ENCODE measurements at regions not wholly inside any gene's neighbourhood (a gene's known extent, or its start where the extent isn't known, plus 50 kb on each side); places are given as distances from the start of the nearest gene placed in this dataset.
A peak's percentile ranks its signal among the peaks of the same experiment; 100 is the strongest.

DNA sequence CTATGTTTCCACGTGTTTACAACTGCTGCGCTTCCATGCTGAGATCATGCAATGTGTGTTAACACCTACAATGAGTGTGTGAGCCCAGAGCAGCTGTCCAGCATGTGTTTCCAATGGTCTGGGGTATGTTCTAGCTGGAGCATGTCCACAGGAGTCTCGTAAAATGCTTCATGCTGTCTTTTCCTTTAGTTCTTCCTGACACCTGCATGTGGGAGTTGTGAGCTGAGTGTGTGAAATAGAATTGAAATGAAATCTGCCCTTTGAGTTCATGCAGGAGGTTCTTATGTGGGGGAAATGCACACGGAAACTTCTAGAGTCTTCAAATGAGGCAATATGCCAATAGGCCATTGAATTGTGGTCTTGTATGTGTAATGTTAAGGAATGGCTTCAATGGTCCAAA lies 205.1 kb downstream of the RND3 start:
- Histone ChIP-seq H3K4me2 (no peak overlapping the region), H2AFZ (ENCODE audit: low read depth) (no peak overlapping the region), H3F3A (replicated peaks; ENCODE audit: insufficient read depth) (no peaks in the 10 kb centered on the region), H3K4me3 (ENCODE audit: low read depth in 2 of 2, low read length in 1 of 2) (no peak overlapping the region), H3K9me3 (no peaks in the 10 kb centered on the region), H3K79me2 (ENCODE audit: insufficient read depth) (no peaks in the 10 kb centered on the region), H3K9me2 (peaks cover 3% of the 10 kb centered on the region; the same call in 1 of the 2 replicates), H3K36me3 (replicated peaks in 1 of 2; ENCODE audit: control insufficient read depth in 1 of 2, insufficient read depth in 2 of 2, low read length in 1 of 2) (no peaks in the 10 kb centered on the region), H3K27ac (ENCODE audit: low read depth in 2 of 2, low read length in 1 of 2) (no peak overlapping the region), H4K20me1 (ENCODE audit: insufficient read depth) (no peaks in the 10 kb centered on the region), H3K9ac (no peak overlapping the region), H3K27me3 (ENCODE audit: insufficient read depth) (no peaks in the 10 kb centered on the region), H3K4me1 (ENCODE audit: control insufficient read depth in 1 of 2, insufficient read depth in 2 of 2, low read depth in 1 of 2, low read length in 1 of 2) (no peaks in the 10 kb centered on the region)
- POLR2A ChIA-PET: no interaction called here
- CTCF ChIA-PET: interaction anchor here (0.7 kb wide), 1 partner anchor 325 kb away, joined by 3 read pairs; no protein-coding TSS in a partner anchor
- TF ChIP-seq, protein P1, sequence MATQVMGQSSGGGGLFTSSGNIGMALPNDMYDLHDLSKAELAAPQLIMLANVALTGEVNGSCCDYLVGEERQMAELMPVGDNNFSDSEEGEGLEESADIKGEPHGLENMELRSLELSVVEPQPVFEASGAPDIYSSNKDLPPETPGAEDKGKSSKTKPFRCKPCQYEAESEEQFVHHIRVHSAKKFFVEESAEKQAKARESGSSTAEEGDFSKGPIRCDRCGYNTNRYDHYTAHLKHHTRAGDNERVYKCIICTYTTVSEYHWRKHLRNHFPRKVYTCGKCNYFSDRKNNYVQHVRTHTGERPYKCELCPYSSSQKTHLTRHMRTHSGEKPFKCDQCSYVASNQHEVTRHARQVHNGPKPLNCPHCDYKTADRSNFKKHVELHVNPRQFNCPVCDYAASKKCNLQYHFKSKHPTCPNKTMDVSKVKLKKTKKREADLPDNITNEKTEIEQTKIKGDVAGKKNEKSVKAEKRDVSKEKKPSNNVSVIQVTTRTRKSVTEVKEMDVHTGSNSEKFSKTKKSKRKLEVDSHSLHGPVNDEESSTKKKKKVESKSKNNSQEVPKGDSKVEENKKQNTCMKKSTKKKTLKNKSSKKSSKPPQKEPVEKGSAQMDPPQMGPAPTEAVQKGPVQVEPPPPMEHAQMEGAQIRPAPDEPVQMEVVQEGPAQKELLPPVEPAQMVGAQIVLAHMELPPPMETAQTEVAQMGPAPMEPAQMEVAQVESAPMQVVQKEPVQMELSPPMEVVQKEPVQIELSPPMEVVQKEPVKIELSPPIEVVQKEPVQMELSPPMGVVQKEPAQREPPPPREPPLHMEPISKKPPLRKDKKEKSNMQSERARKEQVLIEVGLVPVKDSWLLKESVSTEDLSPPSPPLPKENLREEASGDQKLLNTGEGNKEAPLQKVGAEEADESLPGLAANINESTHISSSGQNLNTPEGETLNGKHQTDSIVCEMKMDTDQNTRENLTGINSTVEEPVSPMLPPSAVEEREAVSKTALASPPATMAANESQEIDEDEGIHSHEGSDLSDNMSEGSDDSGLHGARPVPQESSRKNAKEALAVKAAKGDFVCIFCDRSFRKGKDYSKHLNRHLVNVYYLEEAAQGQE (IDR thresholded peaks at IDR 0.05; ENCODE audit: low read depth, low read length): peak; percentile 29; the same call in 1 of the 2 replicates
- TF ChIP-seq ELF1 (IDR thresholded peaks at IDR 0.05): no peak
- 96% methylated on average over 4 of the region's 4 CpGs for WGBS (ENCODE audit: low lambda C conversion rate)
- no peak for DNase-seq

DNA sequence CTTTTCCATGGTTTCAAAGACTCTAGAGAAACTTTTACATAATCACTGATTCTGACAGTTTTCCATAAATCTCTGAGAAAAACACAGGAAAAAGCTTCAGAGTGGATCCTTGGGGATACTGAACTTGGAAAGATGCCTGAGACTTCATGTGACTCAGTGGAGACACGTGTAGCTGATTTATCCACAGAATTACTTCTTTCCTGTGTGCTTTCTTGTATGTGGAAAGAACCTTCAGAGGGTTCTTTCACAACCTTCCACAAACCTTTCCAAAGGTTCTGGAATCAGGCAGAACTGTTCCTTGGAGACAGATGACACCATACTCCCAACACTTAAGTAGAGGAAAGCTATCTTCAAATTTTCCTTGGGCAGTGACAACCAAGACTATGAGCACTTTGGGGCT lies 207.2 kb downstream of the RND3 start:
- CTCF ChIA-PET: no interaction called here
- TF ChIP-seq USF1 (IDR thresholded peaks at IDR 0.05; ENCODE audit: borderline replicate concordance, low read depth) (peak; percentile 45; the same call in 1 of the 2 replicates), JUND (IDR thresholded peaks at IDR 0.05) (no peak), GATA2 (CRISPR knock-in tag; IDR thresholded peaks at IDR 0.05) (no peak), NFIC (IDR thresholded peaks at IDR 0.05; ENCODE audit: borderline replicate concordance) (peak; percentile 11; the same call in 1 of the 2 replicates), GABPA (IDR thresholded peaks at IDR 0.05; ENCODE audit: low read depth) (no peak), RFX5 (IDR thresholded peaks at IDR 0.05; ENCODE audit: low read length) (peak; percentile 85), POLR2AphosphoS5 (IDR thresholded peaks at IDR 0.05; ENCODE audit: low read depth, low read length) (no peak), SMC3 (IDR thresholded peaks at IDR 0.05; ENCODE audit: low read depth, low read length) (no peak), YY1 (IDR thresholded peaks at IDR 0.05; ENCODE audit: low read depth) (no peak), TEAD4 (IDR thresholded peaks at IDR 0.05; ENCODE audit: borderline replicate concordance, insufficient read depth) (no peak), TCF12 (IDR thresholded peaks at IDR 0.05) (no peak)
- TF ChIP-seq, protein P2, sequence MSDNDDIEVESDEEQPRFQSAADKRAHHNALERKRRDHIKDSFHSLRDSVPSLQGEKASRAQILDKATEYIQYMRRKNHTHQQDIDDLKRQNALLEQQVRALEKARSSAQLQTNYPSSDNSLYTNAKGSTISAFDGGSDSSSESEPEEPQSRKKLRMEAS (IDR thresholded peaks at IDR 0.05; ENCODE audit: low read depth): peak; percentile 65; the same call in 1 of the 2 replicates
- TF ChIP-seq, protein P1 (IDR thresholded peaks at IDR 0.05; ENCODE audit: low read depth, low read length): no peak
- TF ChIP-seq, protein P3, sequence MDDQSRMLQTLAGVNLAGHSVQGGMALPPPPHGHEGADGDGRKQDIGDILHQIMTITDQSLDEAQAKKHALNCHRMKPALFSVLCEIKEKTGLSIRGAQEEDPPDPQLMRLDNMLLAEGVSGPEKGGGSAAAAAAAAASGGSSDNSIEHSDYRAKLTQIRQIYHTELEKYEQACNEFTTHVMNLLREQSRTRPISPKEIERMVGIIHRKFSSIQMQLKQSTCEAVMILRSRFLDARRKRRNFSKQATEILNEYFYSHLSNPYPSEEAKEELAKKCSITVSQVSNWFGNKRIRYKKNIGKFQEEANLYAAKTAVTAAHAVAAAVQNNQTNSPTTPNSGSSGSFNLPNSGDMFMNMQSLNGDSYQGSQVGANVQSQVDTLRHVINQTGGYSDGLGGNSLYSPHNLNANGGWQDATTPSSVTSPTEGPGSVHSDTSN (IDR thresholded peaks at IDR 0.05): peak; percentile 26; the same call in 1 of the 2 replicates
- Histone ChIP-seq H3K4me3 (ENCODE audit: low read depth in 2 of 2, low read length in 1 of 2) (no peak overlapping the region), H3K9me2 (no peaks in the 10 kb centered on the region), H3K27me3 (ENCODE audit: insufficient read depth) (no peaks in the 10 kb centered on the region), H4K20me1 (ENCODE audit: insufficient read depth) (no peaks in the 10 kb centered on the region), H3K79me2 (ENCODE audit: insufficient read depth) (no peaks in the 10 kb centered on the region), H3K9me3 (no peaks in the 10 kb centered on the region), H3F3A (replicated peaks; ENCODE audit: insufficient read depth) (no peaks in the 10 kb centered on the region), H2AFZ (ENCODE audit: low read depth) (peak overlapping the region; percentile 42; the same call in 1 of the 2 replicates), H3K4me1 (ENCODE audit: control insufficient read depth in 1 of 2, insufficient read depth in 2 of 2, low read depth in 1 of 2, low read length in 1 of 2) (no peaks in the 10 kb centered on the region), H3K9ac (no peak overlapping the region), H3K4me2 (no peak overlapping the region), H3K36me3 (replicated peaks in 1 of 2; ENCODE audit: control insufficient read depth in 1 of 2, insufficient read depth in 2 of 2, low read length in 1 of 2) (no peaks in the 10 kb centered on the region), H3K27ac (ENCODE audit: low read depth in 2 of 2, low read length in 1 of 2) (peak overlapping the region; percentile 47 to 53; a peak in 2 of 4 replicates)
- 6% methylated on average over 1 of the region's 1 CpG for WGBS (ENCODE audit: low lambda C conversion rate)
- POLR2A ChIA-PET: no interaction called here
- no peak for DNase-seq
